ENCODE measurements at regions not wholly inside any gene's neighbourhood (a gene's known extent, or its start where the extent isn't known, plus 50 kb on each side); places are given as distances from the start of the nearest gene placed in this dataset.

GRCh38 chr14:80117876-80118275, 93.4 kb downstream of the DIO2 start:
- TF ChIP-seq ZFP3 (CRISPR knock-in tag; IDR thresholded peaks at IDR 0.05), result no peak
- TF ChIP-seq BACH2 (CRISPR knock-in tag; IDR thresholded peaks at IDR 0.05; ENCODE audit: borderline replicate concordance), result no peak
- TF ChIP-seq GLIS3 (CRISPR knock-in tag; IDR thresholded peaks at IDR 0.05), result no peak
- TF ChIP-seq RARB (CRISPR knock-in tag; IDR thresholded peaks at IDR 0.05), result no peak
- TF ChIP-seq ZFP30 (CRISPR knock-in tag; IDR thresholded peaks at IDR 0.05), result no peak
- TF ChIP-seq ARNTL (CRISPR knock-in tag; IDR thresholded peaks at IDR 0.05; ENCODE audit: borderline replicate concordance, low read depth), result no peak
- no peak for TF ChIP-seq PPARA (CRISPR knock-in tag; IDR thresholded peaks at IDR 0.05; ENCODE audit: borderline replicate concordance)
- no peak for TF ChIP-seq ISL1 (CRISPR knock-in tag; IDR thresholded peaks at IDR 0.05)
- no peak for TF ChIP-seq ZC3H10 (CRISPR knock-in tag; IDR thresholded peaks at IDR 0.05)
- TF ChIP-seq CREB5 (CRISPR knock-in tag; IDR thresholded peaks at IDR 0.05; ENCODE audit: low read depth), result no peak
- no peak for TF ChIP-seq PATZ1 (CRISPR knock-in tag; IDR thresholded peaks at IDR 0.05; ENCODE audit: borderline replicate concordance)
- TF ChIP-seq CSDC2 (CRISPR knock-in tag; IDR thresholded peaks at IDR 0.05), result no peak
